GM19023 (cell line): ENCODE measurements at regions not wholly inside any gene's neighbourhood (a gene's known extent, or its start where the extent isn't known, plus 50 kb on each side); places are given as distances from the start of the nearest gene placed in this dataset.

Experiments
- ATAC-seq: cut with Tn5 transposase; IDR thresholded peaks from one replicate; pipeline ENCODE4 v1.9.1; 2021; ENCODE audit warnings: mild to moderate bottlenecking, moderate library complexity; ENCODE audit not compliant: unreplicated experiment

DNA sequence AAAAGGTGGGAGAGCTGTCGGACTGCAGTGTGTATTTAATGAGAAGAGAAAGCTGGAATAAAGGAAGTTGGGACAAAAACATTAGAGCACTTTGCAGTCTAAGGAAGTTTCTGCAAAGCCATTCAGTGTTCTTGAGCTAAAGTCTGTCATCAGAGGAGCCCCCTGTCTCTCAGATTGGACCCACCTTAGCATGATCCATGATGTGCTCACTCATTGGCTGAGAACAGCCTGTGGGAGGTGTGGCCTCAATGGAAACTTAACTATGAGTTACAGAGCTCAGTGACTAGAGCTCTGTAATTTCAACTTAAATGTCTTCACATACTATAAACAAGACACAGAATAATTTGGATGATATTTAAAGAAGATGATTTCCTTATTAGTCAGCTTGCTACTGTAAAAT is 437.0 kb downstream of the BTBD3 start:
- no peak for ATAC-seq

DNA sequence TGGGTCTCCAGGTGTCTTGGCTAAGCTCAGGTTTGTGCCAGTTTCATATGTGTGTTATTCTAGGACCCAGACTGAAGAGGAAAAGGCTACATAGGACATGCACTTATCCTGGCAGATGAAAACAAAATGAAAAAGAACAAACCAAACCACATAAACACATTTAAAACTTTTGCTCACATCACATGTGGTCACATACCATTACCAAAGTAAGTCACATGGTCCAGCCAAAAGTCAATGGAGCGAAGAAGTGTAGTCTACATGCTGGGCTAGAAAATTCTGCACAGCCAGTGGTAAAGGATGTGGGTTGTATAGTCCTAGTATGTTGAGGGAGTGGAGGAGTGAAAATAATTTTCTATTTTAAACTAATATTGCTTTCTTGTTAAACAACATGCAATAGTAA is 437.5 kb downstream of the BTBD3 start:
- ATAC-seq, result no peak

DNA sequence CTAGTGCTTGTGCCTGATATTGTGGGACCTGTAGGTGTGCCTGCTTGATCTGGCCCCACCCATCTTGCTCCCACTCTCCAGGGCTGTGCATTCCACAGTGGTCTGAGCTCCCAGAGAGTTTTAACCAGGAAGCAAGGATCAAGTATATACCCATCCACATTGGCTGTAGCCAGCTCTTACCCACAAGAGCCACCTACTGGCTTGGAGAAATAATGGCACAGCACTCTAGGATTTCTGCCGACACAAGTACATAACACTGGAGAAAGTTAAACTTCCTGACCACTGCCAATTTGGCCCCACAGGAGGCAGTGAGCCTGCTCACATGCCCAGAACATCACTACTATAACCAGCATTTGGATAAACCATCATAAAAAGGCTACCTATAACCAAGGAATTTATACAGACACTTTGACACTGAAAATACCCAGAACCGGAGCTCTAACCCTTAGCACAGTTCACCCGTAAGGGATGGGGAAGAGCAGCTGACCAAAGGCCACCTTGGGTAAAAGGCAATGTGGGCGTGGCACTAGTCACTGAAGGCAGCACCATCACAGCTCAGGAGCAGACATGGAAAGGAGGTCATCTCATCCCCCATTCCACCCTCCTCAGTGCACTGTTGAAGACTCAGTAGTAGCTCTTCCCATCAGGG is 440.4 kb downstream of the BTBD3 start:
- ATAC-seq, result no peak

DNA sequence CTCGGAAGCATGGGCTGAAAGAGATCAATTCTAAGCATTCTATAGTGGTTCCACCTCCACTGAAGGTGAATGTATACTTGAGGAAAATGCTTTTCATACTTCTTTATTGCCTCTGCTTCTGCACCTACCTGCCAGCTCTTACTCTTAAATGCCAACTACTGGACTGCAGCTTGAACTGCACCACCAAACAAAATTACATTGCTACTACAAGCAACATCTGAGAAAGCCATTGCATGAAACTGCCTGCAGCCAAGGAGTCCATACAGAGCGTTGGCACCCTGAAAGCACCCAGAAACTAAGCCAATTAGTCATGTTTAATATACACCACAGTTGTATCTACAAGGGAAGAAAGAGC is 440.9 kb downstream of the BTBD3 start:
- ATAC-seq, result no peak

DNA sequence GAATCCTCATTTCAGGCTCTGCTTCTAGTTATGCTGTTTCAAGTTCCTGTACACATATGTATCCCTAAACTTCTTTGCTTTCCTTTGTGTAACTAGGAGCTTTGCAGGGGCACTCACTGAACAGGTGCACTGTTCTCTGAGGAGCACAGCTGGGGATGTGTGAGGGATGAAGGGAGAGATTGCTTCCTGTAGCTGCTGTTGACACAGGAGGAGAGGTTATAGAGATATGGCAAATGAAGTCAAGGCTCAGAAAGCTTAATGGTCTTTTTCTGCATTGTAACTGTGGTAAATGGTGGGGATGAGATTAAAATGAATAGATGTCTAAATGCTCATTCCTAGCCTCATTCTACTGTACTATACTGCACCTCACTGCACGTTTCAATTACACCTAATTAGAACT is 454.3 kb downstream of the BTBD3 start:
- no peak for ATAC-seq

DNA sequence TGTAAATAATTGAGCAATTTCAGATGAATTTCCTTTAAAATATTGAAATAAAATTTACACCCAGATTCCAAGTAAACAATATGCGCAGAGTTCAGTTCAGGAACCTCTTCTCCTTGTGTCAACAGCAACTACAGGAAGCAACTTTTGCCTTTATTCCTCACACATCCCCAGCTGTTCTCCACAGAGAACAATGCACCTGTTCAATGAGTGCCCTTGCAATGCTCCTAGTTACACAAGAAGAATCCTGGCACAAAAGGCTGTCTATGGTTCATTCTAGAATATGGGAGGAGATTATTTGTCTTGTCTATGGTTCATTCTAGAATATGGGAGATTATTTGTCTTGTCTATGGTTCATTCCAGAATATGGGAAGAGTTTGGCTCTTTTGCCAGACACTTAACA is 454.9 kb downstream of the BTBD3 start:
- ATAC-seq, result no peak

DNA sequence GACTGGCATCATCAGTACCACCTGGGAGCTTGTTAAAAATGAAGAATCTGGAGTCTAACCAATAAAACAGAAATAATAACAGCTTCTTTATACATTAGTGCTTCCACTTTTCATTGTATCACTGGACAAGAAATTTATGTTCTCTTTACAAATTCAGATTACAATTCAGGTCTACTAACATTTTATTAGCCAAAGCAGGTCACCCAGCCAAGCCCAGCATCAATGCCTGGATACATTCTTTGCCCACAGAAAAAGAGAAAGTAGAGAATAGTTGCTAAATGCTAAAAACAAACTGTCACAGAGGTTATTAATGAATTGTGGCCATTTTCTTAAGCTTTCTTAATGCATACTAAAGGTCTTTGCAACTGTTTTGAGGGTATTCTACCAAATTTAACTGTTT is 458.3 kb downstream of the BTBD3 start:
- no peak for ATAC-seq

DNA sequence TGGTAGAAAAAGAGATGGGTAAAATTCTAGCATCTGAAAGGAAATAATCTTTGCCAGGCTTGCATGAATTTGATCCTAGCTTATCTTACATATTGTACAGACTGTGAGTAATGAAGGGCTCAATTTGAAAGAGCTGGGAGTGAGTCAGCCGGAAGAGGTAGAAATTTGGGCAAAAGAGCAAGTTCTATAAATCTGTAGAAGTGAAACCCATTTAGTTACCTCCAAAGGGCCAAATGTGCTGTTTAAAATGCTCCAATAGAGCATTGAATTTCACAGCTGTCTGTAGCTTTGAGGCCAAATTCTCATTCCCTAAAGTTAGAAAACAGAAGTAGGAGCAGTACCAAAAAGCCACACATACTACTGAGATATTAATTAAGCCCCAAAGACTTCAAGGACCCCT is 466.1 kb downstream of the BTBD3 start:
- ATAC-seq, result no peak

DNA sequence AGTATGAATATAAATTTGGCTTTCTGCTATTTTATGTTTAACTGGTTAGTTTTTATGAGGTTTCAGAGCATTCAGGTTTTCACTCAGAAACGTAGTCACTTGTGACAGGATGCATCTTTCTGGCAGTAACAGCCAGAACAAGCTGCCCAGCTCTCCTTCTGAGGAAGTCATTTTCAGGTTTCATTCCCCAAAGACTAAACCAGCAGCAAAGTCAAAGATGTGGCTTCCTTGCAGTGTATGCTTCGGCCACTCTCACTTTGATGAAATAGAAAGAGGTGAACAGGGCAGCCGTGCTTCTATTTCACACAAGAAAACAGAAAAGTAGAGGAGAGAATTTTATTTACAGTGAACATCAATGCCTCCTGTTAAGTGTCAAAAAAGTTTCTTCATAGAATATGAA is 469.1 kb downstream of the BTBD3 start:
- no peak for ATAC-seq

DNA sequence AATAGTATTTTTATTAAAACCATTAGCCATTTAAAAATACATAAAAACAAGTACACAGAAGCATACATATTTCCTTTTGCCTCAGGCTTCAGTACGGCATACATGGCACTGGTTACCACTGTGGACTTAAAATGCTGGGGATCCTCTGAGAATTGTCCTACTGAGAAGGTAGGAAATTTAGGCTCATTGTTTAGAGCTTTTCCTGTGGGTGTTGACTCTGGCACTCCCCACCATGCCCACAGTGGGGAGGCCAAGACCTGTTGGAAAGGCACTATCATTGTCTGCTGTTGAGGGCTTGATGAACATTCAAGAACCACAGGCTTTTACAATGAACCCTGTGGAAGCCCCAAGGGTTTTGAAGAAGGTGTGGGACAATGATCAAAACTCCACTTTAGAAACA is 473.4 kb downstream of the BTBD3 start:
- no peak for ATAC-seq

DNA sequence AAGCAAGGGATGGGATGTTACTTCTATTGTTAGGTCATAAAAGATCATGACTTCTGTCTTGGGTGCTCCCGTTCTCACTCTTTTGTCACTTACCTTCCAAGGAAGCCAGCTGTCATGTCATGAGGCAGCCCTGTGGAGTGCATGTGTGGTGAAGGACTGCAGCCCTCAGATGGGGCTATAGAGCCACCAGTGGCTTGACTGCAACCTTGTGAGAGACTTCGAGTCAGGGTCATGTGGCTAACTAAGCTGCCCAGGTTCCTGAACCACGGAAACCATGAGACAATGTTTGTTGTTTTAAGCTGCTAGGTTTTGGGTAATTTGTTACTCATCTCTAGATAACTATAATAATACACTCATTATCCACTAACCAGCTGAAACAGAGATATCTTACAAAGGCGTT is 477.1 kb downstream of the BTBD3 start:
- ATAC-seq, result no peak

DNA sequence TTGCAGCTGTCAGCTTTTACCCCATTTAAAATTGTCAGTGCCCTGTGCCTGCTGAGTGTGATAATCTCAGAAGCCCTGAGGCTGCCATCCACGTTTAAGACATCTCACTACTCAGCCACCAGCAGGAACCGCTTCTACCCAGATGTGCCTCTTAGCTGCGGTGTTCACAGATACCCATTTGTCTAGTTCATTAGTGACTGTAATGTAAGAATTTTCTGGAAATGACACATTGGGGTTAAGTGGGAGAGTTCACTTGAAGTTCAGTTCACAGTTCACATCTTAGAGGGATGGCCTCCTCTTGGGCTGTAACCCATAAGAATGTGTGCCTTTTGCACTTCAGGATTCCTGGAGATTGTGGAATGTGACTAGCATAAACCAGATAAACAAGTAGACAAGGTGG is 477.7 kb downstream of the BTBD3 start:
- ATAC-seq, result no peak

DNA sequence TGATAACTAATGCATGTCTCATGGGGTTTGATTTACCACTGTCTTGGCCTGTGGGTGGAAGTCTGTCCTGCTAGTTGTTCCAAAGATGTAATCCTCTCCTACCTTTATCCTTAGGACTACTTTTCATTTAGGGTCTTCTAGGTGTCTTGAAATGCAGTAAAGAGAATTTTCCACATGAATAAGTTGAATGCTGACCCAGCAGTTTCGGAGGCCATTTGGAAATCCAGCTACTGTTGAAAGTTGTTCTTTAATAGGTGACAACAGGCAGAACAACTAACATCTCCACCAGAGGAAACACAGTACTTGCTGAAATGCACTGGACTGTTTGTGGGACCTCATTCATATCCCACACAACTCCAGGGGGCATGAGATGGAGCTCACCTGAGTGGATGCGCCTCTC is 478.1 kb downstream of the BTBD3 start:
- no peak for ATAC-seq

DNA sequence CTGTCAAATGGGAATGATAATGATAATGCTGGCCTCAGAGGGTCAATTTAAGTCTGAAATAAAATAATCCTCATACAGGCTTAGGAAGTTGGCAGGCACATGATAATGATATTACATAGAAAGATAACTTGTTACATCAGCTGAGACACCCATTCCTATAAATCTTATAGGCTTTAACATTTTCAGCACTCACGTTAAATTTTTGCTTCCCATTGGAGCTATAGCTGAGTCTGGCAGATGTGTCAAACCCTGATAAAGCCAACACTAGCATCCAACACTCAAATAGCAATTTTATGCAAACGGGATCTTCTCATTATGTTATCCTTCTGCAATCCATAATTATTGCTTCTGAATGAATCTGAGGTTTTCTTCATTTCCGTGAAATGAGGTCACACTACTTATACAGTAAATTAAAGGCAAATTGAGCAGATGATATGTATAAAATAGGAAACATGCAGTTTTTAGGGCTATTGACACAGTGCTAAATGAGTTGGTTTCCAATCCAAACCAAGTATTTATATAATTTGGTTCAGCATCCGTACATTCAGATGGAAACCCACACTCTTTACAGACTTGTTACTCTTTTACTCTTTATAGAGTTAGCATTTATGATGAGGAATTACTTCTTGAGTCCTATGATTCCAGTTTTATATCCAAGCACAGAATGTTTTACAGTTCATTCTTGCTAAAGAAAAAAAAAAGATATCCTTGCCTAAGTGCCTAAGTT is 481.6 kb downstream of the BTBD3 start:
- no peak for ATAC-seq

DNA sequence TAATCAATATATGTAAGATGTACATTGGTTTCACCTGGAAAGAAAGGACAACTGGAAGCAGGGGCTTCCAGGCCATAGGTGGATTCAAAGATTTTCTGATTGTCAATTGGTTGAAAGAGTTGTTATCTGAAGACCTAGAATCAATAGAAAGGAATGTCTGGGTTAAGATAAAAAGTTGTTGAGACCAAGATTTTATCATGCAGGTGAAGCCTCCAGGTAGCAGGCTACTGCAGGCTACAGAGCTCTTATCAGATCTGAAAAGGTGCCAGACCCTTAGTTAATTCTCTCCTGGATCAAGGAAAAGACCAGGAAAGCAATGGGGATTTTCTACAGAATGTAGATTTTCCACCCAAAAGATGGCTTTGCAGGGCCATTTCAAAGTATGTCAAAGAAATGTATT is 487.2 kb downstream of the BTBD3 start:
- no peak for ATAC-seq

DNA sequence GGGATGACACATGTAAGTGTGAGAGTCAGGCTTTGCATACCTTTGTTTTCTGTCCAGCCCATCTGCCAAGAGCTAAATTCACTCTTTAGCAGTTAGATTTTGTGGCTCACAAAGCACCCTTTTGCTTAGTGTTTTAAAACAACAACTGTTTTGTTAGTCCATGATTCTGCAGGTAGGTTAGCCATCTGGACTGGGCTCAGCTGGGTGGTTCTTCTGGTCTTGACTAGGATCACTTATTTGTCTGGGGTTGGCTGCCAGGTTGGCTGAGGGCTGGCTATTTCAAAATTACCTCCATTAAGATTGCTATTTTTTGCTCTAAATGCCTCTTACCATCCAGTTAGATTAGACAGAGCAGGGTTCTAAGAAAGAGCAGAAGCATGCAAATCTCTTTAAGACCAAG is 489.3 kb downstream of the BTBD3 start:
- no peak for ATAC-seq

DNA sequence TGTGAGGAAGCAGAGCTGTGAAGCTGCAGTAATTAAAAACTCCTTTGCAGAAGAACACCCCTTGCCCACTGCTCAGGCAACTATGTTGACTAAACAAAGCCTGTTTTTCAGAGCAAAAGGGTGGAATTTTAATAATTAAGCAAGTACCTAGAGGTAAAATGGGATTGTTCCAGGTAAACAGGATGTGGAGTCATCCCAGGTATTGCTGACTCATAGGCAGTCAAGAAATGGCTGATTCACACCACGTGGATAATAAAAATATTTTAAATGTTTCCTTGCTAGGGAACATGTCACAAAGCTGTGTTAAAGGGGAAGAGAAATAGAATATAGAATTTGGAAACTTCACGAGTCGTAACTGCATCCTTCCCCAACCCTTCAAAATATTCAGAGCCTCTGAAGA is 491.8 kb downstream of the BTBD3 start:
- no peak for ATAC-seq

DNA sequence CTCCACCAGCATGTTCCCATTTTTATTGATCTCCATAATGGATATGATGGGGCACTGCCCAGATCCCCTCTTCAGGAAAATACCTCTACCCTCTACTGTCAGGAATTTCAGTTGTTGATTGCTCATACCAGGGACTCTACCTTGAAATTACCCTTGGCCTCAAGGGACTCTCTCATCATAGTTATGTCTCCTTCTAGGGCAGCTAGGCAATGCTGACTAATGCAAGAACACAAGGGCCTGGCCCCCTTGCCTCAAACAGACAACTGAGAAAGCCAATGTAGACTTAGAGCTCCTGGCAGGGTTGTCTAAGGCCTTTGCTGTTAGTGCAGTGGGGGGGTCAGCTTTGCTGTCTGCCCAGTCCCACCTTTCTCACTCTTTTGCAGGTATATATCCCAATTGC is 493.1 kb downstream of the BTBD3 start:
- ATAC-seq, result no peak

DNA sequence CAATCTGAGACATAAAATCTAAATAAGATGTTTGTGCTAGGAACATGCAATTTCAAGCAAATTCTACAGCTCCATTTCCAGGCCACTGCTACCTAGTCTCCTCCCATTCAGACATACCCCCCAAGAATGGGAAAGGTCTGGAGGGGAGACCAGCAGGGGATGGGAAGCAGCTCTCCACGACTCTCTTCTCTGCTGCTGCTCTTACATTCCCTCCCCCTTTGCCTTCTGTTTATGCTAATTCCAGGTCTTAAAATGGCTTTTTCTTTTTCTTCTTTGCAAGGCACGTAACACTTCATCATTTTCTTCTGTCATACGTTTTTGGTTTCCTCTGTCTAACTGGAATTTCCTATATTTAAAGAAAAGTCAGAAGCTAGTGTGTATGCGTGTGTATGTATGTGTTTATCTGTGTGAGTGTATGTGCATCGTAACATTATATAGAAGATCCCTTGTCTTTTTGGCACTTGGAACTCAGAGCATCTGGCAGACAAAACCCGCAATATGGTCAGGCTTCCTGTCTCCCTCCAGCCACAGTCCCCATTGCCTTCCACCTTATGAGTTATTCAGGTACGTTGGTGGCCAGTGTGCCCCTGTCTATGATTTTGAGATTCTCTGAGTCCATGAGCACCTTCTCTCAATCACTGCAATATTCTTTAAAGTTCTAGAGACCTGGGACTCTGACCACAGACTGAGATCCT is 493.7 kb downstream of the BTBD3 start:
- ATAC-seq, result no peak

DNA sequence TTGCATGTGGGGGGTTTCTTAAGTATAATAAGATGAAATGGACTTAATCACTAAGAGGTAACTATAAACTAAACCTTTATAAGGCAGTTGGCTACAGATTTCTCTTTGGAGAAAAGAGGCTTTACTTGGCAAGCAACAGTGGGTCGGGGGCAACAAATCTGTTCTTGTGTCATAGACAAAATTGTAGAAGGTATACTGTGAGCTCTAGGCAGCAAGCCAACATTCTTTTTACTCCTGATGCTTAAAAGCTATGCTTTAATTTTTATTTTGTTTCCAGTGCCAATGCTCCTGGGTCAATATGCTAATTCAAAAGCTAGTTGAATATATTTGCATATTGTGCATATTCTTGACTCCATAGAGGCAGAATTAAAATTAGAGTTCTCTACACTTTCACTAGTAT is 495.4 kb downstream of the BTBD3 start:
- ATAC-seq, result no peak

DNA sequence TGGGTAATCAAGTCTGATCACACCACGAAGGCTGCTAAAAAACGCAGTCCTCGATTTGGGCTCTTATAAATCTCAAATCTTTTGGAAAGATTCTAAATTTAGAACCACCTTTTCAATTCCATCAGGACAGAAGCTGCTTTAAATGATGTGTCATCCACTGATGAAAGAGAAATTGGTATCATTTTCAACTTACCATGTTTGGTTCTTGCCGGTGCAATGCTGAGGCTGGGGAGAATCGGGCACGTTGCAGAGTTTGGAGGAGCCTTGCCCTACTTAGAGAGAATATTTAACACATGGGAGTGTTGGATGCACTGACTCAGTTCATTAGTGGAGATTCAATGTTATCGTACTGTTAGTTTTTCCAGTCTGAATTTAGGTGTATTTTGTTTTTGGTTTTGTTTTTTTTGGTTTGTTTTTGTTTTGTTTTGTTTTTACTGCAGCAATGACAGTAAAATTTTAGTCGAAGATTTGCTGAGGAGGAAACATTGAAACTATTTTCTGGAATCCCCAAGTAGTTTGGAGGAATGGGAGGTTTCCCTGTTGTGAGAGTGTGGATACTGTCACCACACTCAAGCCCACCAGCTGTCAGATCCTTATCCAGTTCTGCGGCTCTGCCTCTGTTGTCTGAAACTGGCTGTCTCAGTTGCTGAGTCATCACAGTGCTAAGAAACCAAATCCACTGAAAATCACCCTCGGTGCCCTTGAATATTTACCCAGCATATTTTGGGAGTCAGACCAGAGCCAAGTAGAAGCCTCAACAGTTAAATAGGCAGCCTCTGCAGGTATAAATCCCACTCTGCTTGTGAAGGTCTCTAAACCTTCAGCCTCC is 497.0 kb downstream of the BTBD3 start:
- ATAC-seq, result no peak

DNA sequence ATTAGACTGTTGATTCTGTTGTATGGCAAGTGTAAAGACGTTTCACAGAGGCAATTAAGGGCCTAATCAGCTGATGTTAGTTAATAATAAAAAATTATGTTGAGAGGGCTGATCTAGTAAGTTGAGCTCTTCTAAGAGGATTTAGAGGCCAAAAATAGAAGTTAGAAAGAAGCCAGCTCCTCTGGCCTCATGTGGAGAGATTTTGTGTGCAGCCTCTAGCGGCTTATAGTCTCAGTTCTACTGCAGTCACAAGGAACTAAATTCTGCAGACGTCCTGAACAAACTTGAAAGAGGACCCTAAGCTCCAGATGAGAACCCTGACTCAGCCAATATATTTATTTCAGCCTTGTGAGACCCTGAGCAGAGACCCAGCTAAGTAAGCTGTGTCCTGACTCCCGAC is 498.6 kb downstream of the BTBD3 start:
- ATAC-seq, result no peak
